ENCODE measurements at regions not wholly inside any gene's neighbourhood (a gene's known extent, or its start where the extent isn't known, plus 50 kb on each side); places are given as distances from the start of the nearest gene placed in this dataset.
"Not testable (repeated sequence)": the region's sequence is repeated elsewhere in the genome, so short reads cannot be mapped to it uniquely, and the experiment has no call there.

- Histone ChIP-seq H3K4me3 (ENCODE audit: low read length in 2 of 2) (no peak overlapping the region), H3K27me3 (ENCODE audit: control insufficient read depth in 2 of 2, insufficient read depth in 1 of 2, low read length in 1 of 2) (no peaks in the 10 kb centered on the region), H3K36me3 (ENCODE audit: control insufficient read depth in 2 of 2, insufficient read depth in 2 of 2, low read length in 1 of 2) (no peaks in the 10 kb centered on the region), H3K27ac (ENCODE audit: low read depth in 1 of 2, low read length in 1 of 2) (no peak overlapping the region), H3K4me1 (ENCODE audit: control insufficient read depth in 2 of 2, insufficient read depth in 2 of 2, low read length in 2 of 2) (no peaks in the 10 kb centered on the region), H3K9me3 (ENCODE audit: control insufficient read depth in 2 of 2, insufficient read depth in 1 of 2, low read length in 1 of 2) (no peaks in the 10 kb centered on the region)
- no peak for DNase-seq (ENCODE audit: low read depth in 6 of 9, low spot score in 9 of 9)
- 89% methylated on average over 2 of the region's 2 CpGs for WGBS
These were observed 1197.9 kb downstream of the TECRL start for GRCh38 chr4:63211375-63211774.

- not testable (repeated sequence) for H3K27me3 ChIP-seq (ENCODE audit: control insufficient read depth in 2 of 2, insufficient read depth in 1 of 2, low read length in 1 of 2); H3K9me3 ChIP-seq (ENCODE audit: control insufficient read depth in 2 of 2, insufficient read depth in 1 of 2, low read length in 1 of 2); H3K27ac ChIP-seq (ENCODE audit: low read depth in 1 of 2, low read length in 1 of 2); H3K4me3 ChIP-seq (ENCODE audit: low read length in 2 of 2); DNase-seq (ENCODE audit: low read depth in 6 of 9, low spot score in 9 of 9); H3K36me3 ChIP-seq (ENCODE audit: control insufficient read depth in 2 of 2, insufficient read depth in 2 of 2, low read length in 1 of 2); H3K4me1 ChIP-seq (ENCODE audit: control insufficient read depth in 2 of 2, insufficient read depth in 2 of 2, low read length in 2 of 2)
- 94% methylated on average over 3 of the region's 3 CpGs for WGBS
These were observed 1216.2 kb downstream of the TECRL start for GRCh38 chr4:63193029-63193428.

DNA sequence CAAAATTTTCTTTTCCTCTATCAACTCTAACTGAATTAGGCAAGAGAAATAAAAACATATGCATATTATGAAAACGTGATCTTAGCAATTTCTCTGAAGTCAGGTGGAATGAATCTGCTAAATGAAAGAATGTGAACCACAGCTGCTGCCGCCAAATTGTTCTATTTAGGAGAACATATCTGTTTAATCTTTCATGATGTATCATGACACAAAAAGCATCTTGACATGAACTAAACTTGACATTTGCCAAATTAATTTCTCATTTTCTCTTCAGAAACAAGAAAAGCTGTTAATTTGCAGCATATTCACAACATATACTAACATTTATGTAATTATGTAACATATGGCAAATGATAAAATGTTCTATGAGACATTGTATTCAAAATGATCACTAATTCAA, 1237.9 kb downstream of the TECRL start:
- H3K9me3 ChIP-seq (ENCODE audit: control insufficient read depth in 2 of 2, insufficient read depth in 1 of 2, low read length in 1 of 2) = peaks cover 0 to 4% of the 10 kb centered on the region in 2 donors
- H3K27me3 ChIP-seq (ENCODE audit: control insufficient read depth in 2 of 2, insufficient read depth in 1 of 2, low read length in 1 of 2) = no peaks in the 10 kb centered on the region
- no peak for DNase-seq (ENCODE audit: low read depth in 6 of 9, low spot score in 9 of 9)
- no peaks in the 10 kb centered on the region for H3K4me1 ChIP-seq (ENCODE audit: control insufficient read depth in 2 of 2, insufficient read depth in 2 of 2, low read length in 2 of 2)
- 84% methylated on average over 2 of the region's 2 CpGs for WGBS
- H3K4me3 ChIP-seq (ENCODE audit: low read length in 2 of 2) = no peak overlapping the region
- no peaks in the 10 kb centered on the region for H3K36me3 ChIP-seq (ENCODE audit: control insufficient read depth in 2 of 2, insufficient read depth in 2 of 2, low read length in 1 of 2)
- no peak overlapping the region for H3K27ac ChIP-seq (ENCODE audit: low read depth in 1 of 2, low read length in 1 of 2)

GRCh38 chr4:63170923-63171322, 1238.3 kb downstream of the TECRL start:
- no peaks in the 10 kb centered on the region for H3K4me1 ChIP-seq (ENCODE audit: control insufficient read depth in 2 of 2, insufficient read depth in 2 of 2, low read length in 2 of 2)
- no peak for DNase-seq (ENCODE audit: low read depth in 6 of 9, low spot score in 9 of 9)
- 85% methylated on average over 2 of the region's 2 CpGs for WGBS
- no peaks in the 10 kb centered on the region for H3K36me3 ChIP-seq (ENCODE audit: control insufficient read depth in 2 of 2, insufficient read depth in 2 of 2, low read length in 1 of 2)
- no peak overlapping the region for H3K27ac ChIP-seq (ENCODE audit: low read depth in 1 of 2, low read length in 1 of 2)
- H3K4me3 ChIP-seq (ENCODE audit: low read length in 2 of 2) = no peak overlapping the region
- H3K9me3 ChIP-seq (ENCODE audit: control insufficient read depth in 2 of 2, insufficient read depth in 1 of 2, low read length in 1 of 2) = peaks cover 0 to 4% of the 10 kb centered on the region in 2 donors
- no peaks in the 10 kb centered on the region for H3K27me3 ChIP-seq (ENCODE audit: control insufficient read depth in 2 of 2, insufficient read depth in 1 of 2, low read length in 1 of 2)

DNA sequence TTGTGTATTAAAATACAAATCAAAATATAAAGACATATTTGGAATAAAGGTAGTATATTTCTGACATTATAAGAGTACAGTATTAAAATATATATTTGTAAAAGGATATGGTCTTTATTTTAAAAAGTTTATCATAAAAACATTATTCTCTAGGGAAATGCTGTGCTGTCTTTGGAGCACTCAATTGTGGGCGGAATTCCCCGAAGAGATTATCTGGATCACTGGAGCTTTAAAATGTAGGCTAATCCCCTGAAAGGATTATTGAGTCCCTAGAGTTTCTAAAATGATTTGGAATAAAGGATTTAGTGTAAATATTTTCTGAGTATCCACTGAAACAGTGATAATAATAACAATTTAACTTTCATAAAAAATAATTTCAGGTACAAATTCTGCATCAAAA, 1239.4 kb downstream of the TECRL start:
- H3K9me3 ChIP-seq (ENCODE audit: control insufficient read depth in 2 of 2, insufficient read depth in 1 of 2, low read length in 1 of 2) = peaks cover 0 to 4% of the 10 kb centered on the region in 2 donors
- no peaks in the 10 kb centered on the region for H3K27me3 ChIP-seq (ENCODE audit: control insufficient read depth in 2 of 2, insufficient read depth in 1 of 2, low read length in 1 of 2)
- H3K4me1 ChIP-seq (ENCODE audit: control insufficient read depth in 2 of 2, insufficient read depth in 2 of 2, low read length in 2 of 2) = no peaks in the 10 kb centered on the region
- H3K36me3 ChIP-seq (ENCODE audit: control insufficient read depth in 2 of 2, insufficient read depth in 2 of 2, low read length in 1 of 2) = no peaks in the 10 kb centered on the region
- no peak overlapping the region for H3K27ac ChIP-seq (ENCODE audit: low read depth in 1 of 2, low read length in 1 of 2)
- 97% methylated on average over 2 of the region's 2 CpGs for WGBS
- DNase-seq (ENCODE audit: low read depth in 6 of 9, low spot score in 9 of 9) = no peak
- H3K4me3 ChIP-seq (ENCODE audit: low read length in 2 of 2) = no peak overlapping the region

- 94% methylated on average over 1 of the region's 1 CpG for WGBS
- Histone ChIP-seq H3K27me3 (ENCODE audit: control insufficient read depth in 2 of 2, insufficient read depth in 1 of 2, low read length in 1 of 2) (no peaks in the 10 kb centered on the region), H3K36me3 (ENCODE audit: control insufficient read depth in 2 of 2, insufficient read depth in 2 of 2, low read length in 1 of 2) (no peaks in the 10 kb centered on the region), H3K4me1 (ENCODE audit: control insufficient read depth in 2 of 2, insufficient read depth in 2 of 2, low read length in 2 of 2) (no peaks in the 10 kb centered on the region), H3K4me3 (ENCODE audit: low read length in 2 of 2) (no peak overlapping the region), H3K27ac (ENCODE audit: low read depth in 1 of 2, low read length in 1 of 2) (no peak overlapping the region), H3K9me3 (ENCODE audit: control insufficient read depth in 2 of 2, insufficient read depth in 1 of 2, low read length in 1 of 2) (peaks cover 0 to 15% of the 10 kb centered on the region in 2 donors)
- no peak for DNase-seq (ENCODE audit: low read depth in 6 of 9, low spot score in 9 of 9)
These were observed 1253.7 kb downstream of the TECRL start for GRCh38 chr4:63155561-63155960.

- no peak overlapping the region for H3K27ac ChIP-seq (ENCODE audit: low read depth in 1 of 2, low read length in 1 of 2)
- no peaks in the 10 kb centered on the region for H3K36me3 ChIP-seq (ENCODE audit: control insufficient read depth in 2 of 2, insufficient read depth in 2 of 2, low read length in 1 of 2)
- WGBS = 96% methylated on average over 5 of the region's 5 CpGs
- no peaks in the 10 kb centered on the region for H3K27me3 ChIP-seq (ENCODE audit: control insufficient read depth in 2 of 2, insufficient read depth in 1 of 2, low read length in 1 of 2)
- H3K4me1 ChIP-seq (ENCODE audit: control insufficient read depth in 2 of 2, insufficient read depth in 2 of 2, low read length in 2 of 2) = no peaks in the 10 kb centered on the region
- H3K4me3 ChIP-seq (ENCODE audit: low read length in 2 of 2) = no peak overlapping the region
- DNase-seq (ENCODE audit: low read depth in 6 of 9, low spot score in 9 of 9) = no peak
- H3K9me3 ChIP-seq (ENCODE audit: control insufficient read depth in 2 of 2, insufficient read depth in 1 of 2, low read length in 1 of 2) = peaks cover 0 to 8% of the 10 kb centered on the region in 2 donors
These were observed 1285.8 kb downstream of the TECRL start for GRCh38 chr4:63123441-63123840.

GRCh38 chr4:63122955-63123354, 1286.3 kb downstream of the TECRL start:
- Histone ChIP-seq H3K4me1 (ENCODE audit: control insufficient read depth in 2 of 2, insufficient read depth in 2 of 2, low read length in 2 of 2) (no peaks in the 10 kb centered on the region), H3K9me3 (ENCODE audit: control insufficient read depth in 2 of 2, insufficient read depth in 1 of 2, low read length in 1 of 2) (peaks cover 0 to 8% of the 10 kb centered on the region in 2 donors), H3K36me3 (ENCODE audit: control insufficient read depth in 2 of 2, insufficient read depth in 2 of 2, low read length in 1 of 2) (no peaks in the 10 kb centered on the region), H3K27me3 (ENCODE audit: control insufficient read depth in 2 of 2, insufficient read depth in 1 of 2, low read length in 1 of 2) (no peaks in the 10 kb centered on the region), H3K4me3 (ENCODE audit: low read length in 2 of 2) (no peak overlapping the region), H3K27ac (ENCODE audit: low read depth in 1 of 2, low read length in 1 of 2) (no peak overlapping the region)
- no peak for DNase-seq (ENCODE audit: low read depth in 6 of 9, low spot score in 9 of 9)
- WGBS = 93% methylated on average over 2 of the region's 2 CpGs

- peaks cover 2 to 13% of the 10 kb centered on the region in 2 donors for H3K9me3 ChIP-seq (ENCODE audit: control insufficient read depth in 2 of 2, insufficient read depth in 1 of 2, low read length in 1 of 2)
- no peak overlapping the region for H3K27ac ChIP-seq (ENCODE audit: low read depth in 1 of 2, low read length in 1 of 2)
- 90% methylated on average over 3 of the region's 3 CpGs for WGBS
- no peaks in the 10 kb centered on the region for H3K4me1 ChIP-seq (ENCODE audit: control insufficient read depth in 2 of 2, insufficient read depth in 2 of 2, low read length in 2 of 2)
- H3K36me3 ChIP-seq (ENCODE audit: control insufficient read depth in 2 of 2, insufficient read depth in 2 of 2, low read length in 1 of 2) = no peaks in the 10 kb centered on the region
- H3K27me3 ChIP-seq (ENCODE audit: control insufficient read depth in 2 of 2, insufficient read depth in 1 of 2, low read length in 1 of 2) = no peaks in the 10 kb centered on the region
- no peak for DNase-seq (ENCODE audit: low read depth in 6 of 9, low spot score in 9 of 9)
- H3K4me3 ChIP-seq (ENCODE audit: low read length in 2 of 2) = no peak overlapping the region
These were observed 1302.7 kb downstream of the TECRL start for GRCh38 chr4:63106600-63106999.

- H3K4me3 ChIP-seq (ENCODE audit: low read length in 2 of 2) = no peak overlapping the region
These were observed 1303.4 kb downstream of the TECRL start for GRCh38 chr4:63105839-63106238.

More at GRCh38 chr4:63105839-63106238, 1303.4 kb downstream of the TECRL start:
- Histone ChIP-seq H3K27me3 (ENCODE audit: control insufficient read depth in 2 of 2, insufficient read depth in 1 of 2, low read length in 1 of 2) (no peaks in the 10 kb centered on the region), H3K4me1 (ENCODE audit: control insufficient read depth in 2 of 2, insufficient read depth in 2 of 2, low read length in 2 of 2) (no peaks in the 10 kb centered on the region), H3K9me3 (ENCODE audit: control insufficient read depth in 2 of 2, insufficient read depth in 1 of 2, low read length in 1 of 2) (peaks cover 2 to 10% of the 10 kb centered on the region in 2 donors), H3K27ac (ENCODE audit: low read depth in 1 of 2, low read length in 1 of 2) (no peak overlapping the region), H3K36me3 (ENCODE audit: control insufficient read depth in 2 of 2, insufficient read depth in 2 of 2, low read length in 1 of 2) (no peaks in the 10 kb centered on the region)
- DNase-seq (ENCODE audit: low read depth in 6 of 9, low spot score in 9 of 9) = no peak

Data from thymus (tissue), 11 donors.